Aorta (tissue), 5 donors: ENCODE measurements at regions not wholly inside any gene's neighbourhood (a gene's known extent, or its start where the extent isn't known, plus 50 kb on each side); places are given as distances from the start of the nearest gene placed in this dataset.

Experiments
- ATAC-seq: fragments of 200-7000 bp; cut with Tn5 transposase; one replicate; pipeline ENCODE4 v1.9.1; 2022; ENCODE audit warnings: moderate library complexity; ENCODE audit not compliant: low FRiP score
- DNase-seq, 2 donors: peaks; one replicate each; pipeline ENCODE4 v3.0.0-alpha.2; 2020
- H3K27ac ChIP-seq, 2 donors: one replicate each; pipeline ENCODE4 v1.5.1; 2013; ENCODE audit warnings: low read length in 2 of 2, mild to moderate bottlenecking in 2 of 2, moderate library complexity in 2 of 2, control low read depth in 1 of 2, inconsistent platforms in 1 of 2, low read depth in 1 of 2
- H3K27me3 ChIP-seq, 2 donors: one replicate each; pipeline ENCODE4 v1.6.1; 2013; ENCODE audit warnings: control low read depth in 1 of 2, low read length in 1 of 2, mild to moderate bottlenecking in 1 of 2, moderate library complexity in 1 of 2; ENCODE audit not compliant: insufficient read depth in 2 of 2, control insufficient read depth in 1 of 2
- H3K36me3 ChIP-seq, 2 donors: one replicate each; pipeline ENCODE4 v1.6.1; 2013; ENCODE audit warnings: control low read depth in 1 of 2, low read length in 1 of 2, mild to moderate bottlenecking in 1 of 2; ENCODE audit not compliant: insufficient read depth in 2 of 2, control insufficient read depth in 1 of 2
- H3K4me1 ChIP-seq, 2 donors: one replicate each; pipeline ENCODE4 v1.6.1; 2013; ENCODE audit warnings: low read length in 2 of 2, control low read depth in 1 of 2, mild to moderate bottlenecking in 1 of 2, moderate library complexity in 1 of 2; ENCODE audit not compliant: insufficient read depth in 2 of 2, control insufficient read depth in 1 of 2
- H3K4me3 ChIP-seq, 2 donors: one replicate each; pipeline ENCODE4 v1.5.1; 2013; ENCODE audit warnings: low read length in 2 of 2, control low read depth in 1 of 2, mild to moderate bottlenecking in 1 of 2
- H3K9me3 ChIP-seq: one replicate; pipeline ENCODE4 v1.6.1; 2013; ENCODE audit warnings: mild to moderate bottlenecking, low read length; ENCODE audit not compliant: control insufficient read depth
- WGBS, 2 donors: extraction: QIAGEN DNeasy Blood & Tissue Kit; methylation state at CpG; one replicate each; pipeline ENCODE4 v1.1.7; 2013; 5-methylcytosine and 5-hydroxymethylcytosine counted together
- intact Hi-C, 2 donors: fragments of 100-400 bp; cut with DNase I; formaldehyde crosslinking; loops; one replicate each; pipeline versions ENCODE4 v1.14.2 to v1.15.0; 2022
- donor health status: healthy with polysubstance abuse.
- donor health status: Bipolar disorder and iron deficiency.
- donor health status: DM: no; HTN: no; CAD: no.
- donor health status: DM: no; HTN: no; CAD: no.
- donor health status: DM: yes; HTN: yes; CAD: no.

DNA sequence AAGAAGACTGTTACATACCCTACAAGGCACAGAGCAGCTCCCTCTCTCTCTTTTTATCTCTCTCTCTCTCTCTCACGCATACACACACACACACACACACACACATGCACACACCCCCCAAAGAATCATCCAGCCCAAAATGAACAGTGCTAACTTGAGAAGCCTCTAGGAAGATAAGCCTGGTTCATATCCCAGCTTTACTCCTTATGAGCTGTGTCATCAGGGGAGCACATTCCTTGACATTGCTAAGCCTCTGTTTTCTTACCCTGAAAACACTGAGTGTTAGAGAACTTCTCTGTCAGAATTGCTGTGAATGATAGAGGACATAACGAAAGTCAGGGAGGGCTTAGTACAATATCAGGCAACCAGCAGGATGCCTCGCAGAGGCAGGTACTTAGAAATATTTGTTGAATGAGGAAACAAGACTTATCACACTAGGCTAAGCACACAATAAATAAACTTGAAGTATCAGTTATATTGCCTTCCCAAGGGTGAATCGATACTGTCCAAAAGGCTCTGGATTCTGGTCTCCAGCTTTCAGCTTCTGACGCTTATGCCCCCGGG lies 725.6 kb upstream of the ID2 start:
- Histone ChIP-seq H3K4me3 (no peak overlapping the region), H3K4me1 (no peaks in the 10 kb centered on the region), H3K27me3 (no peaks in the 10 kb centered on the region), H3K9me3 (no peaks in the 10 kb centered on the region), H3K27ac (no peak overlapping the region), H3K36me3 (no peaks in the 10 kb centered on the region)
- WGBS, 2 donors = 90 to 95% methylated on average over 6 of the region's 6 CpGs
- no peak for ATAC-seq
- DNase-seq = no peak
- intact Hi-C loops = loop anchor here (10.0 kb wide), 2 partner anchors 189 to 729 kb away; partner anchors contain the start of gene ID2 (in 1 of the 2)

DNA sequence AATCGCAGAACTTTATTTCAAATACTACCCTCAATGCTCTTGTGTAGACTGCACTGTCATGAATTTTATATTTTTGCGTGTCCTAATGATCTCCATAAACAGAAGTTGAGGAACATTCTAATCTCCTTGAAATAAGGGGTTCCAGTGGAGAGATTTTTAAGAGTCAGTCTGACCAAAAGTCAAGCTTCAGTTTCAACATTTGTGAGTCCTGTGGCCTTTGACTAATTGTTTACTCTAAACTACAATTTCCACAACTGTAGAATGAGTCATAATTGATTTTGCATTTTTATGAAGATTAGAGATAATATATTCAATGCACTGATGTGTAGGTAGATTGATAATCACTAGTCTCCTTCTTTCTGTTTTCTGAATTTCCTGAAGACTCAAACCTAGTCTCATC lies 720.3 kb upstream of the ID2 start:
- Histone ChIP-seq H3K9me3 (no peaks in the 10 kb centered on the region), H3K4me3 (no peak overlapping the region), H3K27ac (no peak overlapping the region), H3K36me3 (no peaks in the 10 kb centered on the region), H3K27me3 (no peaks in the 10 kb centered on the region), H3K4me1 (no peaks in the 10 kb centered on the region)
- ATAC-seq = no peak
- WGBS, 2 donors = 49 to 73% methylated on average over 2 of the region's 2 CpGs
- DNase-seq = no peak
- intact Hi-C loops = no loop called here

DNA sequence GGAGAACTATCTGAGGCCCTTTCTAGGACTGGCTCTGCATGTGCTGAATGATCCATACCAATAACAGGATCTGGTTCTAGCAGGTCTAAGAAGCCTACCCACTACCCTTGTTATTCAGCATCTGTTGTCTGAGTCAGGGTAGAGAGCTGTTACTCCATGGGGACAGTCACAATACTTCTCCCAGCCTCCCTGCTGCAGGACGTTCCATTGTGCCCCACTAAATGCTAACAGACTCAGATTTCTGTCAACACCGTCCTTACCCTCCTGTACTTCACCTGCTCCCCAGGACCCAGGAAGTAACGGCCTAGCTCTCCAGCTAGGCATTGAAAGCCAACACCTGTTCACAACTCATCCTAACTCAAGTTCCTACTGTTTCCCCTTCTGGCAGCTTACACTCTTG lies 719.7 kb upstream of the ID2 start:
- H3K4me3 ChIP-seq = no peak overlapping the region
- H3K9me3 ChIP-seq = no peaks in the 10 kb centered on the region
- no peak overlapping the region for H3K27ac ChIP-seq
- no peaks in the 10 kb centered on the region for H3K36me3 ChIP-seq
- H3K4me1 ChIP-seq = no peaks in the 10 kb centered on the region
- intact Hi-C loops = no loop called here
- DNase-seq (no peak), ATAC-seq (no peak)
- H3K27me3 ChIP-seq = no peaks in the 10 kb centered on the region
- WGBS, 2 donors = 93 to 96% methylated on average over 3 of the region's 3 CpGs

DNA sequence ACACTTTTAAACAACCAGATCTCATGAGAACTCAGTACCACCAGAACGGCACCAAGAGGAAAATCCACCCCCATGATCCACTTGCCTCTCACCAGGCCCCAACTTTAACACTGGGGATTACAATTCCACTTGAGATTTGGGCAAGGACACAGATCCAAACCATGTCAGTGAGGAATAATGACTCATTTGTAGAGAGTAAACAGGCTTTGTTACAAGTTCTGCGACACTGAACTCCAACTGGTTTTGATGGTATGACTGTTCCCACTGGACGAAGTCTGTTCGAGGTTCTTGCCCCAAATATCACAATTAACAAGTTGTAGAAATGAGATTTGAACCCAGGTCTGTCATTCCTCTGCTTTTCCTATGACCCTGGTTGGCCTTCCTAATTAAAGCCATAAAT lies 718.1 kb upstream of the ID2 start:
- H3K36me3 ChIP-seq = no peaks in the 10 kb centered on the region
- no peaks in the 10 kb centered on the region for H3K9me3 ChIP-seq
- H3K27ac ChIP-seq = no peak overlapping the region
- no peaks in the 10 kb centered on the region for H3K27me3 ChIP-seq
- DNase-seq (no peak), ATAC-seq (no peak)
- 97 to 98% methylated on average over 4 of the region's 4 CpGs for WGBS, 2 donors
- intact Hi-C loops = no loop called here
- no peak overlapping the region for H3K4me3 ChIP-seq
- no peaks in the 10 kb centered on the region for H3K4me1 ChIP-seq

DNA sequence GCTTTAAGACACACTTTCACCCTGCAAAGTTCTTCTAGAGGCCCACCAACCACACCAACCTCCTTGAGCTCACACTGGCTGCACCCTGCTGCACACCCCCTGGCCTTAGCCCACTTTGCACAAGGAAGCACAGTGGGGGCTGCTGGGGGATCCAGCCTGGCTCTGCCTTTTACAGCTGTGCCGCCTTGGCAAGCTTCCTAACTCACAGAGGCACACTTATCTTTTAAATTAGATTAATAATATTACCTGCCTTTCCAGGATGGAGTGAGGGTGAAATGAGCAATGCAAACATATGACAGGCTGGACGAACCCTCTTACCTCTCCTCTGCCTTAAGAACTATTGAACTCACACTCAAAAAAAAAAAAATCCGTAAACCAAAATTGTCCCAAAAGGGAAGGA lies 715.8 kb upstream of the ID2 start:
- no peaks in the 10 kb centered on the region for H3K4me1 ChIP-seq
- no peaks in the 10 kb centered on the region for H3K9me3 ChIP-seq
- H3K27ac ChIP-seq = no peak overlapping the region
- WGBS, 2 donors = 86 to 91% methylated on average over 3 of the region's 3 CpGs
- H3K36me3 ChIP-seq = no peaks in the 10 kb centered on the region
- ATAC-seq (no peak), DNase-seq (no peak)
- no peak overlapping the region for H3K4me3 ChIP-seq
- H3K27me3 ChIP-seq = no peaks in the 10 kb centered on the region
- intact Hi-C loops = no loop called here

DNA sequence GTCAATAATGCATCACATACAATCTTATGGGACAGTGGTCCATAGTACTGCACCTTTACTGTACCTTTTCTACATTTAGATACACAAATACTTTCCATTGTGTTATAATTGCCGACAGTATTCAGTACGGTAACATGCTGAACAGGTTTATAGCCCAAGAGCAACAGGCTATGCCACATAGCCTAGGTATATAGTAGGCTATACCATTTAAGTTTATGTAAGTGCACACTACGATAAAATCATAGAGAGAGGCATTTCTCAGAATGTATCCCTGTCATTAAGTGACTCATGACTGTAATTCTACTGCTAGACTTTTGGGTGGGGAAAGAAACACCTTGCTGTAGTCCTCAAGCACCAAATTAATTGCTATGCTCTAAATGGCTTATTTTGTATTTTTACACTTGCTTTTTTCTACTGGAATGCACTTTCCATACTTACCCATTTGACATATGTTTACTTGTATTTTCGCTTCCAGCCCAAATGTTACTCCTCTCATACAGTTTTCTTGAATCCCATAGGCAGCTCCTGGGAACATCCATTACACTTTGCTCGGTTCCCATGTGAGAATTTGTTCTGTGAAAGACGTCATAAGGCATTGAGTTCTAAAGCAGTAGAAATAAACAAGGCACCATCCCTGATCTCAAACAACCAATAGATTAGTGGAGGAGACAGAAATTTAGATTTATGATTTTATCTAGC lies 714.0 kb upstream of the ID2 start:
- Histone ChIP-seq H3K36me3 (no peaks in the 10 kb centered on the region), H3K27ac (no peak overlapping the region), H3K4me3 (no peak overlapping the region), H3K4me1 (no peaks in the 10 kb centered on the region), H3K9me3 (no peaks in the 10 kb centered on the region), H3K27me3 (no peaks in the 10 kb centered on the region)
- WGBS, 2 donors = 97 to 98% methylated on average over 6 of the region's 6 CpGs
- intact Hi-C loops = no loop called here
- ATAC-seq = no peak
- DNase-seq = no peak

DNA sequence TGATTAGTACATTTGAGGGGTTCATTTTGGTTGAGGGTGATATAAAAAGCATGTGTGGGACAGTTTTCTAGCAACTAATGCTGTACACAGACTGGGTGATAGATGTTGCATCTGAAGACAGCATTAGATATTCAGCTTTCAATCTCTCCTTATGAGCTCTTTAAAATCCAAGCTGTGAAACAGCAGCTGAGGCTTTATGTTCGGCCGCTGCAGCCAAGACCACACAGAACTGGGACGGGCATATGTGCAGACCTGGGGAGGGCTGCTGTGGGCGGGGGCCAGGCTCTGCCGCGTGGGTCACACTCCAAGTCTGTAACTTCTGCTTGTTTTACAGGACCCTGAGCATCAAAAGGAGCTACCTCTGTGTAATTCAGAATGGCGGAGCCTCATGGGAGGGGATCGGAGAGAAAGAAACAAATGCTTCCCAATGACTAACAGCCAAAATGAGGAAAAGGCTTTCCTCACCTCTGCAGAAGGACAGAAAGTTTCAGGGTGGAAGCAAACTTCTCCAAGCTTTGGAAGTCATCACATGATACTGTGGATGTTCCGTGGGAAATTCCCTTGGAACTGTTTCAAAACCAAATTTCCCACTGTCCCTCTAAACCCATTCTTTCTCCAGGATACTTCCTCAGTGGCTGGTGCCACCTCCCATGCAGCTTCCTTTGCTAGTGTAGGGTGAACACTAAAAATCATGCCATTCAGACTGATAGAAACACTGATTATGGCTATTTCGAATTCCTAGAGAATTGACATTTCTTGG lies 711.9 kb upstream of the ID2 start:
- ATAC-seq = no peak
- intact Hi-C loops = no loop called here

DNA sequence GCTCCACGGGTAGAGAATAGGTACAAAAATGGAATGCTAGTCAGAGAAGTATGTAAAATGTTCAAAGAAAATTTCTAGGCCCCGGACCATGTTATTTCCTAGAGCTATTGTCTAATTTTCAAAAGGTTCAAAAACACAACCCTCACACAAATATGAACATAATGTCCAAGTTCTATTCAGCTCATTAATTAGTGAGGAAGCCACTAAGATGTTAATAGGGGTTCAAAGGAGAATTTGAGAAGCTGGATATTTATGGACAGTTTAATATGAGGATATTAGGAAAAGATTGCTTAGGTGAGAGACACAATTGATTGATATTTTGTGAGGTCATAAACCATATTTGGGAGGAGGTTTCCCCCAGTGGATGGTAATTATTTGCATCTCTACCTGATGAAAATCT lies 710.6 kb upstream of the ID2 start:
- intact Hi-C loops = no loop called here
- ATAC-seq = no peak
- no peak overlapping the region for H3K27ac ChIP-seq
- 81 to 87% methylated on average over 2 of the region's 2 CpGs for WGBS, 2 donors
- H3K4me1 ChIP-seq = no peaks in the 10 kb centered on the region
- DNase-seq = no peak
- no peaks in the 10 kb centered on the region for H3K27me3 ChIP-seq
- no peaks in the 10 kb centered on the region for H3K9me3 ChIP-seq
- H3K36me3 ChIP-seq = no peaks in the 10 kb centered on the region
- no peak overlapping the region for H3K4me3 ChIP-seq

More for the DNA sequence above, 711.9 kb upstream of the ID2 start:
- H3K9me3 ChIP-seq = no peaks in the 10 kb centered on the region
- H3K36me3 ChIP-seq = no peaks in the 10 kb centered on the region
- no peak for DNase-seq
- no peak overlapping the region for H3K27ac ChIP-seq
- H3K4me3 ChIP-seq = no peak overlapping the region
- H3K27me3 ChIP-seq = no peaks in the 10 kb centered on the region
- no peaks in the 10 kb centered on the region for H3K4me1 ChIP-seq
- 91 to 93% methylated on average over 10 of the region's 10 CpGs for WGBS, 2 donors

DNA sequence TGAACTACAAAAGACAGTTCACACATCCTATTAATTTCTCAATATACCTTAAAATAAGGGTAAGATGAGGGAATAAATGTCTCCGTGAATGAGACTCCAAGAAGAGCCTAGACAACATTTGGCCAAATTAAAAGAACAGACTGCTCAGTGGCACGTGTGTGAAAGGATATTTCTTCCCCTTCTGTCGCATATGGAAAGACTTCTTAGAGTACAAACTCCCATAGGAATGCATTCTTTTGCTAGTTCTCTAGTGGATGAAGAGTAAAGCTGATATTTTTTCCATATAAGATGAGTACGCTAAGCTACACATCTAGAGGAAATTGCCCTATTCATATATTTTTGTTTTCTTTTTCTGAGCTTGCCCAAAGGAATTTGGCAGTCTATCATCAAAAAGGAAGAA lies 710.0 kb upstream of the ID2 start:
- no peak for ATAC-seq
- Histone ChIP-seq H3K9me3 (no peaks in the 10 kb centered on the region), H3K36me3 (no peaks in the 10 kb centered on the region), H3K27me3 (no peaks in the 10 kb centered on the region), H3K4me3 (no peak overlapping the region), H3K4me1 (no peaks in the 10 kb centered on the region), H3K27ac (no peak overlapping the region)
- intact Hi-C loops = no loop called here
- 80 to 84% methylated on average over 4 of the region's 4 CpGs for WGBS, 2 donors
- DNase-seq = no peak
